Adipose tissue (tissue), 3 donors: ENCODE measurements at regions not wholly inside any gene's neighbourhood (a gene's known extent, or its start where the extent isn't known, plus 50 kb on each side); places are given as distances from the start of the nearest gene placed in this dataset.

Experiments
- H3K27ac ChIP-seq: one replicate; pipeline ENCODE4 v1.5.1; 2013; ENCODE audit warnings: low read depth, low read length
- WGBS, 3 donors: extraction: QIAGEN DNeasy Blood & Tissue Kit; methylation state at CpG; one replicate each; pipeline ENCODE4 v1.1.7; 2013; 5-methylcytosine and 5-hydroxymethylcytosine counted together
- donor health status: healthy with polysubstance abuse.
- donor health status: Bipolar disorder and iron deficiency.
- donor health status: healthy.

- no peak overlapping the region for H3K27ac ChIP-seq
Observed at GRCh38 chr20:39632757-39633156, 670.6 kb downstream of the DHX35 start.

- H3K27ac ChIP-seq, result no peak overlapping the region
Observed at GRCh38 chr20:39632176-39632575, 670.0 kb downstream of the DHX35 start.

GRCh38 chr20:39631557-39631956, 669.4 kb downstream of the DHX35 start:
- no peak overlapping the region for H3K27ac ChIP-seq

GRCh38 chr20:39630215-39630908, 668.2 kb downstream of the DHX35 start:
- H3K27ac ChIP-seq, result no peak overlapping the region
- 83 to 90% (median 84%) methylated on average over 4 of the region's 4 CpGs for WGBS, 3 donors

- H3K27ac ChIP-seq, result no peak overlapping the region
- 71 to 81% (median 76%) methylated on average over 1 of the region's 1 CpG for WGBS, 3 donors
Observed at GRCh38 chr20:39627765-39628164, 665.6 kb downstream of the DHX35 start.

- 58 to 73% (median 69%) methylated on average over 1 of the region's 1 CpG for WGBS, 3 donors
Observed at GRCh38 chr20:39624316-39624715, 662.2 kb downstream of the DHX35 start.

GRCh38 chr20:39623584-39624234, 661.6 kb downstream of the DHX35 start:
- no peak overlapping the region for H3K27ac ChIP-seq
- WGBS, 3 donors, result 32 to 50% (median 37%) methylated on average over 2 of the region's 2 CpGs

More at GRCh38 chr20:39624316-39624715, 662.2 kb downstream of the DHX35 start:
- no peak overlapping the region for H3K27ac ChIP-seq

- WGBS, 3 donors, result 53 to 70% (median 66%) methylated on average over 1 of the region's 1 CpG
- H3K27ac ChIP-seq, result no peak overlapping the region
Observed at GRCh38 chr20:39619271-39619785, 657.2 kb downstream of the DHX35 start.

- no peak overlapping the region for H3K27ac ChIP-seq
- WGBS, 3 donors, result 59 to 74% (median 72%) methylated on average over 3 of the region's 3 CpGs
Observed at GRCh38 chr20:39611901-39612300, 649.8 kb downstream of the DHX35 start.

- H3K27ac ChIP-seq, result no peak overlapping the region
- 18 to 54% (median 45%) methylated on average over 1 of the region's 1 CpG for WGBS, 3 donors
Observed at GRCh38 chr20:39607141-39607540, 645.0 kb downstream of the DHX35 start.

GRCh38 chr20:39605908-39606307, 643.8 kb downstream of the DHX35 start:
- 58 to 95% (median 86%) methylated on average over 3 of the region's 3 CpGs for WGBS, 3 donors
- H3K27ac ChIP-seq, result no peak overlapping the region

GRCh38 chr20:39605361-39605760, 643.2 kb downstream of the DHX35 start:
- WGBS, 3 donors, result 86 to 94% (median 94%) methylated on average over 2 of the region's 2 CpGs
- no peak overlapping the region for H3K27ac ChIP-seq

- 86 to 97% (median 88%) methylated on average over 7 of the region's 7 CpGs for WGBS, 3 donors
Observed at GRCh38 chr20:39603219-39603618, 641.1 kb downstream of the DHX35 start.

GRCh38 chr20:39602649-39603048, 640.5 kb downstream of the DHX35 start:
- 32 to 49% (median 40%) methylated on average over 2 of the region's 2 CpGs for WGBS, 3 donors
- H3K27ac ChIP-seq, result no peak overlapping the region

More at GRCh38 chr20:39603219-39603618, 641.1 kb downstream of the DHX35 start:
- no peak overlapping the region for H3K27ac ChIP-seq

GRCh38 chr20:39600871-39601270, 638.7 kb downstream of the DHX35 start:
- 76 to 80% (median 78%) methylated on average over 3 of the region's 3 CpGs for WGBS, 3 donors

GRCh38 chr20:39600156-39600555, 638.0 kb downstream of the DHX35 start:
- H3K27ac ChIP-seq, result no peak overlapping the region
- WGBS, 3 donors, result 43 to 90% (median 80%) methylated on average over 1 of the region's 1 CpG

More at GRCh38 chr20:39600871-39601270, 638.7 kb downstream of the DHX35 start:
- no peak overlapping the region for H3K27ac ChIP-seq

GRCh38 chr20:39596554-39596953, 634.4 kb downstream of the DHX35 start:
- H3K27ac ChIP-seq, result no peak overlapping the region
- WGBS, 3 donors, result 77 to 85% (median 83%) methylated on average over 6 of the region's 6 CpGs

- H3K27ac ChIP-seq, result no peak overlapping the region
- WGBS, 3 donors, result 33 to 56% (median 47%) methylated on average over 7 of the region's 7 CpGs
Observed at GRCh38 chr20:39592371-39592770, 630.2 kb downstream of the DHX35 start.

- H3K27ac ChIP-seq, result no peak overlapping the region
- WGBS, 3 donors, result 12 to 20% (median 13%) methylated on average over 5 of the region's 5 CpGs
Observed at GRCh38 chr20:39588148-39588757, 626.1 kb downstream of the DHX35 start.
